HUES6 (cell line): ENCODE measurements at regions not wholly inside any gene's neighbourhood (a gene's known extent, or its start where the extent isn't known, plus 50 kb on each side); places are given as distances from the start of the nearest gene placed in this dataset.

Experiments used
- H3K27ac ChIP-seq: 2 replicates; pipeline ENCODE4 v1.7.0; 2013; ENCODE audit warnings: low read depth, mild to moderate bottlenecking, low read length, inconsistent platforms
- H3K27me3 ChIP-seq: 2 replicates; pipeline ENCODE4 v1.6.1; 2013; ENCODE audit warnings: low read length; ENCODE audit not compliant: control insufficient read depth, insufficient read depth
- H3K36me3 ChIP-seq: 2 replicates; pipeline ENCODE4 v1.6.1; 2013; ENCODE audit warnings: low read length; ENCODE audit not compliant: control insufficient read depth, insufficient read depth
- H3K4me1 ChIP-seq: 2 replicates; pipeline ENCODE4 v1.6.1; 2013; ENCODE audit warnings: low read length; ENCODE audit not compliant: control insufficient read depth, insufficient read depth
- H3K4me3 ChIP-seq: 2 replicates; pipeline ENCODE4 v1.5.1; 2013; ENCODE audit warnings: low read depth, low read length
- H3K9ac ChIP-seq: one replicate; pipeline ENCODE4 v1.6.1; 2013; ENCODE audit warnings: mild to moderate bottlenecking, low read length
- H3K9me3 ChIP-seq: 2 replicates; pipeline ENCODE4 v1.6.1; 2013; ENCODE audit warnings: low read depth, low read length; ENCODE audit not compliant: control insufficient read depth, insufficient read depth

- H3K27ac ChIP-seq: no peak overlapping the region
- H3K27me3 ChIP-seq: no peaks in the 10 kb centered on the region
- H3K9ac ChIP-seq: no peak overlapping the region
- H3K36me3 ChIP-seq: no peaks in the 10 kb centered on the region
- H3K4me3 ChIP-seq: no peak overlapping the region
- H3K4me1 ChIP-seq: no peaks in the 10 kb centered on the region
- H3K9me3 ChIP-seq: no peaks in the 10 kb centered on the region
Observed at GRCh38 chr1:219333626-219334025, 159.9 kb downstream of the LYPLAL1 start.

GRCh38 chr1:219331424-219331823 is 157.7 kb downstream of the LYPLAL1 start:
- Histone ChIP-seq H3K9ac (no peak overlapping the region), H3K36me3 (no peaks in the 10 kb centered on the region), H3K27me3 (no peaks in the 10 kb centered on the region), H3K27ac (no peak overlapping the region), H3K4me3 (no peak overlapping the region), H3K9me3 (no peaks in the 10 kb centered on the region), H3K4me1 (no peaks in the 10 kb centered on the region)

- Histone ChIP-seq H3K27ac (no peak overlapping the region), H3K27me3 (no peaks in the 10 kb centered on the region), H3K4me3 (no peak overlapping the region), H3K4me1 (no peaks in the 10 kb centered on the region), H3K9me3 (no peaks in the 10 kb centered on the region), H3K9ac (no peak overlapping the region), H3K36me3 (no peaks in the 10 kb centered on the region)
Observed at GRCh38 chr1:219330669-219331068, 157.0 kb downstream of the LYPLAL1 start.

GRCh38 chr1:219330001-219330400 is 156.3 kb downstream of the LYPLAL1 start:
- no peak overlapping the region for H3K27ac ChIP-seq
- H3K4me1 ChIP-seq: no peaks in the 10 kb centered on the region
- no peaks in the 10 kb centered on the region for H3K36me3 ChIP-seq
- no peak overlapping the region for H3K9ac ChIP-seq
- no peaks in the 10 kb centered on the region for H3K27me3 ChIP-seq
- no peak overlapping the region for H3K4me3 ChIP-seq
- no peaks in the 10 kb centered on the region for H3K9me3 ChIP-seq

GRCh38 chr1:219329578-219329977 is 155.9 kb downstream of the LYPLAL1 start:
- Histone ChIP-seq H3K27me3 (no peaks in the 10 kb centered on the region), H3K4me3 (no peak overlapping the region), H3K9ac (no peak overlapping the region), H3K4me1 (no peaks in the 10 kb centered on the region), H3K36me3 (no peaks in the 10 kb centered on the region), H3K9me3 (no peaks in the 10 kb centered on the region), H3K27ac (no peak overlapping the region)

- H3K36me3 ChIP-seq: no peaks in the 10 kb centered on the region
- H3K27ac ChIP-seq: no peak overlapping the region
Observed at GRCh38 chr1:219326843-219327242, 153.2 kb downstream of the LYPLAL1 start.

GRCh38 chr1:219325368-219325742 is 151.7 kb downstream of the LYPLAL1 start:
- Histone ChIP-seq H3K4me1 (no peaks in the 10 kb centered on the region), H3K27me3 (no peaks in the 10 kb centered on the region), H3K9me3 (no peaks in the 10 kb centered on the region), H3K27ac (no peak overlapping the region), H3K36me3 (no peaks in the 10 kb centered on the region), H3K4me3 (no peak overlapping the region), H3K9ac (no peak overlapping the region)

More at GRCh38 chr1:219326843-219327242, 153.2 kb downstream of the LYPLAL1 start:
- H3K27me3 ChIP-seq: no peaks in the 10 kb centered on the region
- H3K4me3 ChIP-seq: no peak overlapping the region
- H3K9me3 ChIP-seq: no peaks in the 10 kb centered on the region
- no peaks in the 10 kb centered on the region for H3K4me1 ChIP-seq
- H3K9ac ChIP-seq: no peak overlapping the region

GRCh38 chr1:219324629-219325367 is 151.1 kb downstream of the LYPLAL1 start:
- Histone ChIP-seq H3K27ac (no peak overlapping the region), H3K9ac (no peak overlapping the region), H3K4me1 (no peaks in the 10 kb centered on the region), H3K36me3 (no peaks in the 10 kb centered on the region), H3K4me3 (no peak overlapping the region), H3K27me3 (no peaks in the 10 kb centered on the region), H3K9me3 (no peaks in the 10 kb centered on the region)

GRCh38 chr1:219324171-219324570 is 150.5 kb downstream of the LYPLAL1 start:
- Histone ChIP-seq H3K27me3 (no peaks in the 10 kb centered on the region), H3K36me3 (no peaks in the 10 kb centered on the region), H3K9ac (no peak overlapping the region), H3K9me3 (no peaks in the 10 kb centered on the region), H3K4me3 (no peak overlapping the region), H3K4me1 (no peaks in the 10 kb centered on the region), H3K27ac (no peak overlapping the region)

GRCh38 chr1:219323426-219323825 is 149.7 kb downstream of the LYPLAL1 start:
- Histone ChIP-seq H3K36me3 (no peaks in the 10 kb centered on the region), H3K9me3 (no peaks in the 10 kb centered on the region), H3K4me3 (no peak overlapping the region), H3K27ac (no peak overlapping the region), H3K9ac (no peak overlapping the region), H3K27me3 (no peaks in the 10 kb centered on the region), H3K4me1 (no peaks in the 10 kb centered on the region)

GRCh38 chr1:219322766-219323165 is 149.1 kb downstream of the LYPLAL1 start:
- no peaks in the 10 kb centered on the region for H3K4me1 ChIP-seq
- H3K27ac ChIP-seq: no peak overlapping the region
- H3K4me3 ChIP-seq: no peak overlapping the region
- H3K36me3 ChIP-seq: no peaks in the 10 kb centered on the region
- H3K9ac ChIP-seq: no peak overlapping the region
- no peaks in the 10 kb centered on the region for H3K27me3 ChIP-seq
- H3K9me3 ChIP-seq: no peaks in the 10 kb centered on the region
